ENCODE measurements at regions not wholly inside any gene's neighbourhood (a gene's known extent, or its start where the extent isn't known, plus 50 kb on each side); places are given as distances from the start of the nearest gene placed in this dataset.

- Histone ChIP-seq H3K27ac (no peak overlapping the region), H3K4me1 (no peaks in the 10 kb centered on the region), H3K9me3 (no peaks in the 10 kb centered on the region), H3K27me3 (no peaks in the 10 kb centered on the region), H3K4me3 (replicated peaks in 1 of 3) (no peak overlapping the region), H3K36me3 (no peaks in the 10 kb centered on the region)
- WGBS, 2 donors, result 78 to 83% methylated on average over 1 of the region's 1 CpG
- TF ChIP-seq POLR2A (IDR thresholded peaks at IDR 0.05), result no peak
- TF ChIP-seq CTCF (IDR thresholded peaks at IDR 0.05), result no peak
- no peak for DNase-seq
- intact Hi-C loops (cut with DNase I), result no loop called here
Measured at GRCh38 chr1:60600532-60600931, 481.8 kb upstream of the NFIA start.

- no peaks in the 10 kb centered on the region for H3K9me3 ChIP-seq
- no peak overlapping the region for H3K27ac ChIP-seq
- intact Hi-C loops (cut with DNase I), result no loop called here
- H3K4me3 ChIP-seq (replicated peaks in 1 of 3), result no peak overlapping the region
- TF ChIP-seq CTCF (IDR thresholded peaks at IDR 0.05) (no peak), POLR2A (IDR thresholded peaks at IDR 0.05) (no peak)
- no peaks in the 10 kb centered on the region for H3K36me3 ChIP-seq
- no peaks in the 10 kb centered on the region for H3K27me3 ChIP-seq
- H3K4me1 ChIP-seq, result no peaks in the 10 kb centered on the region
- WGBS, 2 donors, result 73 to 80% methylated on average over 1 of the region's 1 CpG
- DNase-seq, result no peak
Measured at GRCh38 chr1:60599574-60599973, 482.8 kb upstream of the NFIA start.

GRCh38 chr1:60598041-60598910, 484.1 kb upstream of the NFIA start:
- no peak overlapping the region for H3K4me3 ChIP-seq (replicated peaks in 1 of 3)
- TF ChIP-seq CTCF (IDR thresholded peaks at IDR 0.05), result no peak
- intact Hi-C loops (cut with DNase I), result no loop called here
- no peaks in the 10 kb centered on the region for H3K36me3 ChIP-seq
- H3K4me1 ChIP-seq, result no peaks in the 10 kb centered on the region
- WGBS, 2 donors, result 78 to 83% methylated on average over 5 of the region's 5 CpGs
- no peak overlapping the region for H3K27ac ChIP-seq
- no peak for DNase-seq
- no peaks in the 10 kb centered on the region for H3K9me3 ChIP-seq
- no peaks in the 10 kb centered on the region for H3K27me3 ChIP-seq

GRCh38 chr1:60596791-60597750, 485.3 kb upstream of the NFIA start:
- Histone ChIP-seq H3K27ac (no peak overlapping the region), H3K36me3 (no peaks in the 10 kb centered on the region), H3K4me3 (replicated peaks in 1 of 3) (no peak overlapping the region), H3K27me3 (no peaks in the 10 kb centered on the region), H3K9me3 (no peaks in the 10 kb centered on the region), H3K4me1 (no peaks in the 10 kb centered on the region)
- intact Hi-C loops (cut with DNase I), result no loop called here
- no peak for DNase-seq
- TF ChIP-seq POLR2A (IDR thresholded peaks at IDR 0.05) (no peak), CTCF (IDR thresholded peaks at IDR 0.05) (no peak)
- 85 to 90% methylated on average over 8 of the region's 8 CpGs for WGBS, 2 donors

GRCh38 chr1:60591583-60591982, 490.8 kb upstream of the NFIA start:
- DNase-seq, result no peak
- intact Hi-C loops (cut with DNase I), result no loop called here
- 94 to 96% methylated on average over 1 of the region's 1 CpG for WGBS, 2 donors

More at GRCh38 chr1:60591583-60591982, 490.8 kb upstream of the NFIA start:
- Histone ChIP-seq H3K27me3 (no peaks in the 10 kb centered on the region), H3K4me3 (replicated peaks in 1 of 3) (no peak overlapping the region), H3K9me3 (no peaks in the 10 kb centered on the region), H3K27ac (no peak overlapping the region), H3K4me1 (no peaks in the 10 kb centered on the region), H3K36me3 (no peaks in the 10 kb centered on the region)
- TF ChIP-seq CTCF (IDR thresholded peaks at IDR 0.05) (no peak), POLR2A (IDR thresholded peaks at IDR 0.05) (no peak)

Measured in thyroid gland (tissue), 4 donors.